Large intestine (tissue), 3 donors: ENCODE measurements at regions not wholly inside any gene's neighbourhood (a gene's known extent, or its start where the extent isn't known, plus 50 kb on each side); places are given as distances from the start of the nearest gene placed in this dataset.

Experiments used
- DNase-seq, 2 donors: peaks; one replicate each; pipeline versions ENCODE4 v3.0.0 to v3.0.0-alpha.2; 2013
- H3K27ac ChIP-seq: one replicate; pipeline ENCODE4 v1.5.1; 2013; ENCODE audit warnings: low read length
- H3K27me3 ChIP-seq: 2 replicates; pipeline ENCODE4 v1.6.1; 2013; ENCODE audit warnings: low read length; ENCODE audit not compliant: control insufficient read depth, insufficient read depth
- H3K36me3 ChIP-seq: 2 replicates; pipeline ENCODE4 v1.6.1; 2013; ENCODE audit warnings: low read length; ENCODE audit not compliant: control insufficient read depth, insufficient read depth
- H3K4me1 ChIP-seq: one replicate; pipeline ENCODE4 v1.6.1; 2013; ENCODE audit warnings: low read length; ENCODE audit not compliant: control insufficient read depth, insufficient read depth
- H3K4me3 ChIP-seq: one replicate; pipeline ENCODE4 v1.5.1; 2013; ENCODE audit warnings: low read length
- H3K9me3 ChIP-seq: one replicate; pipeline ENCODE4 v1.6.1; 2013; ENCODE audit warnings: mild to moderate bottlenecking, low read depth, low read length, moderate library complexity; ENCODE audit not compliant: control insufficient read depth
- WGBS: methylation state at CpG from one replicate; pipeline ENCODE4 v1.1.5; 2013; ENCODE audit warnings: low lambda C conversion rate; ENCODE audit not compliant: insufficient coverage; 5-methylcytosine and 5-hydroxymethylcytosine counted together

DNA sequence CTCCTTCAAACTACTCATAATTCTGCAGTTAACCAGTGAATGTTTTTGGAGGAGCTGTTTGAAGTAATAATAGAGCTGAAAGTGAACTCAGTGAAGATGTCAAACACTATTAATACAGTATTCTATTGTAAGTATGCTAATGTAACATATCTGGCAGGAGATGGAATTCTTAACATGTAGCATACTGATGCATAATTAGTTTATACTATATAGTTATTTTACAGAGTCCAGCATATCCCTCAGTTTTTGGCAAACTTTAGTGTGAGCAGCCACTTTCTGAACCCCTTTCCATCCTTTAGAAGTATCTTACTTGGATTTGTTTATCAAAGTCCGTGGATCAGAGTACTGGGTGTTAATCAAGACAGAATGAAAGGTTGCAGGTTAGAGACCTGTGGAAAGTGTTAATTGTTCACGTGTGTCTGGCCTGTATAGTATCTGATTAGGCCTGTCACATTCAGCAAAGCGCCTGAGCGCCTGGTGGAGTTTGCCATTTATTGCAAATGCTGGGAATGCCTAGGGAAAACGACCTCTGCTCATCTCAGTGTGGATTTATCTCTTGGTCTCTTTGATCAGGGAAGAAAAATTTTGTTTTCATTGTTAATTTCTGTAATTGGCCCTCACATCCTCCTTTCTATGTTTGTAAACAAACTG lies 251.7 kb upstream of the MAD2L1 start:
- Histone ChIP-seq H3K9me3 (no peaks in the 10 kb centered on the region), H3K27me3 (no peaks in the 10 kb centered on the region), H3K4me3 (no peak overlapping the region), H3K4me1 (no peaks in the 10 kb centered on the region), H3K36me3 (no peaks in the 10 kb centered on the region), H3K27ac (no peak overlapping the region)
- DNase-seq = no peak
- WGBS = no CpG with 5 or more reads among the region's 5 CpGs

DNA sequence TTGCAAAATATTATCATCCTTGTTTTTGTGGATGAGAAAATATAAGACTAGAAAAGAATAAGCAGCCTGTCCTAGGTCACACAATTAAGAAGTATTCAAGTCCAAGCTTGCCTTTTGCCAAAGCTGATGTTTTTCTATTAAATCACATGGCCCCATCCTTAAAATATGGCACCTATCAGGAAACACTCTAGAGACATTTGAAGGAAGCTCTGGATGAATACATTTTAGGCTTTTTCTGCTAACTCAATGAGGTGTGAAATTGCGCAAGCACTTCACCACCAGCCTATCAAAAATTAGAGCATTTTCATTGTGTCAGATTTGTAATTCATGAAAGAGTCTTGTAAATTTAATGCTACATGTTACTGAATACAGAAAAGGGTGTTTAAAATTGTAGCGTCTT lies 251.1 kb upstream of the MAD2L1 start:
- H3K27me3 ChIP-seq = no peaks in the 10 kb centered on the region
- H3K9me3 ChIP-seq = no peaks in the 10 kb centered on the region
- WGBS = 100% methylated on average over 1 of the region's 2 CpGs
- H3K36me3 ChIP-seq = no peaks in the 10 kb centered on the region
- H3K27ac ChIP-seq = no peak overlapping the region
- H3K4me3 ChIP-seq = no peak overlapping the region
- DNase-seq = no peak
- H3K4me1 ChIP-seq = no peaks in the 10 kb centered on the region

- Histone ChIP-seq H3K9me3 (no peaks in the 10 kb centered on the region), H3K4me3 (no peak overlapping the region), H3K4me1 (no peaks in the 10 kb centered on the region), H3K27ac (no peak overlapping the region), H3K27me3 (no peaks in the 10 kb centered on the region), H3K36me3 (no peaks in the 10 kb centered on the region)
- no CpG with 5 or more reads among the region's 1 CpG for WGBS
- DNase-seq = no peak
Observed at GRCh38 chr4:120316416-120316815, 249.8 kb upstream of the MAD2L1 start.

DNA sequence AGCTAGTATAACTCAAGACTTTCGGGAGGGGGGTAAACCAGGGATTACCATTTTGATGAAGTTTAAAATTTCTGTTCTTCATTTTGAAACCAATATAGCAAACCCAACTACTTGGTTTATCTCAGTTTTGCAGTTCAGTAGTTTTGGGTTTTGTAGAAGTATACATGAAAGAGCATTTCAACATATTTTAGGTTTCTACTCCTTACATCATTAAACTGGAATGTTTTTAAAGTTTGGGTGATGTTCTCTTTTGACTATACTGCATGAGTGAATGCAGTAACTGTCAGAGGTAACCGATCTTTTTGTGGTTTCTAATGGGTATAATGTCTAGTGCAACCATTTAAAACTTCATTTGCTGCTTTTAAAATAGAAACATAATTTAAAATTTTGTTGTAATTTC lies 248.3 kb upstream of the MAD2L1 start:
- DNase-seq = no peak
- H3K9me3 ChIP-seq = no peaks in the 10 kb centered on the region
- WGBS = 80% methylated on average over 1 of the region's 2 CpGs
- no peaks in the 10 kb centered on the region for H3K36me3 ChIP-seq
- H3K27me3 ChIP-seq = no peaks in the 10 kb centered on the region
- no peak overlapping the region for H3K4me3 ChIP-seq
- H3K4me1 ChIP-seq = no peaks in the 10 kb centered on the region
- H3K27ac ChIP-seq = no peak overlapping the region

DNA sequence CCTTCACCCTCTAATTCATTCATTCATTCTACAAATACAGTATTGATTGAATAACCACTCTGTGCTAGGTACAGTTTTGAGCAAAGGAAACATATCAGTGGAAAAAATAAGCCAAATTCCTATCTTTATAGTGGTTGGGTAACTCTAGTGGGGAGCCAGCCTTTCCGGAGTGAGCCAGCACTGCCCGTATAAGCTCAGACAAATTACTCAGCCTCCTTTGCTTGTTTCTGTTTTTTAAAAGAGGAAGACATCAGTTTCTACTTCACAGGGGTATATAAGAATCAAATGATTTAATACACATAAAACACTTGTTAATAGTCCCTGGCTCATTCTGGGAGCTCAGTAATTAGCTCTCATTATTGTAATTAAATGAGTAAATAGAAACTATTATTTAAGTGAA lies 238.2 kb upstream of the MAD2L1 start:
- H3K36me3 ChIP-seq = no peaks in the 10 kb centered on the region
- H3K4me3 ChIP-seq = no peak overlapping the region
- no peaks in the 10 kb centered on the region for H3K4me1 ChIP-seq
- H3K27ac ChIP-seq = no peak overlapping the region
- WGBS = no CpG with 5 or more reads among the region's 2 CpGs
- no peak for DNase-seq
- no peaks in the 10 kb centered on the region for H3K27me3 ChIP-seq
- H3K9me3 ChIP-seq = no peaks in the 10 kb centered on the region

DNA sequence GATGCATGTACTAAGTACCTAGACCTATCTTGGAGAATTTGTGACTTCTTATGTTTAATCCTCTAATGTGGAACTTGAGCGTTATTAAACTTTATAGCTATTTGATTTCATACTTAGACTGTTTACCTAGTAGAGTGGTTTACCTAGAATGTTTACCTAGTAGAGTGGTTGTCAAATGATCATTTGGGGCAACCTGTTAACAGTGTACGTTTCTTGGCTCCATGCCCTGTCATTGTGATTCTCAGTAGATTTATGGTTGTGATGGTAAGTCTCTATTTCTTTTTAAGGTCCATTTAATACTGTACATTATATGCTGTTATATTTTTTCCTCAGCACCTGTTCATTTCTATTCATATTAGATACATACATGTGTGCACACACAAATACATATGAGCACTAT lies 233.0 kb upstream of the MAD2L1 start:
- WGBS = no CpG with 5 or more reads among the region's 2 CpGs
- Histone ChIP-seq H3K4me1 (no peaks in the 10 kb centered on the region), H3K27me3 (no peaks in the 10 kb centered on the region), H3K4me3 (no peak overlapping the region), H3K9me3 (no peaks in the 10 kb centered on the region), H3K36me3 (no peaks in the 10 kb centered on the region), H3K27ac (no peak overlapping the region)
- DNase-seq = no peak

DNA sequence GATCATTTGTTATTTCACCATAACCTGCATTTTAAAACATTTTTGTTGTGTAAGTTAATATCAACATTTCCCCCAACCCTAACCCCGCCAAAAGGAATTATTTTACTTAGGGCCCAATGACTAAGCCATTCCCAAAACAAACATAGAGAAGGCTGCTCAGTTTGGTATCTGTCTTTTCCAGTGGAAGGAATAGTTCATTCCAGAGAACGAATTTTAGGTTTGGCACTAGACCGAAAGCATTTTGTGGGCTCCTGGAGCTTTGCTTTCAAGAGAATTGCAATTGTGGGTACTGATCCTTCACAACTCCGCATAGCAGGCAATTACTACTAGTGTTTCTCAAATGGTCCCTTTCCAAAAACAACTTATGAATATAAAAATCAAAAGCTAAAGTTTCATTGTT lies 226.7 kb upstream of the MAD2L1 start:
- H3K4me1 ChIP-seq = no peaks in the 10 kb centered on the region
- 83% methylated on average over 1 of the region's 4 CpGs for WGBS

DNA sequence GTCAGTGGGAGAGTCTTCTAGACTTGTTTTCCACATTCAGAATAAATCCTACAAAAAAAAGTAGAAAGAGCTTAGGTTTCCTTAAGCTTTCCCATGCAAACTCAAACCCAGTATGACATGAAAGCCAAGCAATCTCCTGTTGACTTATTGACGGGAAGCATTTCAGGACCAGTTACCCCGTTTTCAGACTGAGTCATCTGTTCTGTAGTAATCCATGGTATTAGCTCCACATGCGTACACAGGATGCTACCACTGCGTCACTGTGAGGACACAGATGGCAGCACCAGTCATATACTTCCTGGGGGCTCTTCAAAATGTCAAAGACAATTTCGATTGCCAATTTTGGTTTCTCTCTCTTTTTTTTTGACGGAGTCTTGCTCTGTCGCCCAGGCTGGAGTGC lies 224.9 kb upstream of the MAD2L1 start:
- DNase-seq = no peak
- Histone ChIP-seq H3K4me1 (no peaks in the 10 kb centered on the region), H3K4me3 (no peak overlapping the region), H3K9me3 (no peaks in the 10 kb centered on the region), H3K36me3 (no peaks in the 10 kb centered on the region), H3K27ac (no peak overlapping the region), H3K27me3 (no peaks in the 10 kb centered on the region)
- no CpG with 5 or more reads among the region's 7 CpGs for WGBS

More for the DNA sequence above, 226.7 kb upstream of the MAD2L1 start:
- no peaks in the 10 kb centered on the region for H3K36me3 ChIP-seq
- DNase-seq = no peak
- H3K9me3 ChIP-seq = no peaks in the 10 kb centered on the region
- H3K27ac ChIP-seq = no peak overlapping the region
- H3K27me3 ChIP-seq = no peaks in the 10 kb centered on the region
- H3K4me3 ChIP-seq = no peak overlapping the region

DNA sequence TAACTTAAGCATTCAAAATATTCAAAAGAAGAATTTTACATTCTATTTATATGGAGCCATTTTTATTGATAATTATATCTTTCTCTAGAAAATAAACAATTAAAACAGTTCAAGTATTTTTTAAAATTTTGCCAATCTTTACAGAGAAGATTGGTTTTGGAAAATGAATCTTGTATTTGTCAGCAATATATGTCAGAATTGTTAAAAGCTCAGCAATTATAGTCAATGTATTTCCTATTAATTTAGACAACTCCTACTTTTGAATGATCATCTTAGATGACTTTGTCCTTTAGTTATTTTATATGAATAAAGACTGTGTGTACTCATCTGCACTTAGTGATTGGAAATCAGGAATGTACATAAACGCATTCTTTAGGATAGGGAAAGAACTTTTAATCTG lies 223.9 kb upstream of the MAD2L1 start:
- H3K36me3 ChIP-seq = no peaks in the 10 kb centered on the region
- H3K9me3 ChIP-seq = no peaks in the 10 kb centered on the region
- no peak for DNase-seq
- H3K27ac ChIP-seq = no peak overlapping the region
- no peak overlapping the region for H3K4me3 ChIP-seq
- no peaks in the 10 kb centered on the region for H3K4me1 ChIP-seq
- no peaks in the 10 kb centered on the region for H3K27me3 ChIP-seq
- WGBS = 50% methylated on average over 1 of the region's 1 CpG

- no peaks in the 10 kb centered on the region for H3K27me3 ChIP-seq
- no peak overlapping the region for H3K27ac ChIP-seq
- H3K9me3 ChIP-seq = no peaks in the 10 kb centered on the region
- H3K4me3 ChIP-seq = no peak overlapping the region
- 60% methylated on average over 1 of the region's 2 CpGs for WGBS
- no peaks in the 10 kb centered on the region for H3K4me1 ChIP-seq
- H3K36me3 ChIP-seq = no peaks in the 10 kb centered on the region
- no peak for DNase-seq
Observed at GRCh38 chr4:120286813-120287212, 220.2 kb upstream of the MAD2L1 start.

- Histone ChIP-seq H3K27me3 (no peaks in the 10 kb centered on the region), H3K4me3 (no peak overlapping the region), H3K9me3 (no peaks in the 10 kb centered on the region), H3K36me3 (no peaks in the 10 kb centered on the region), H3K27ac (no peak overlapping the region), H3K4me1 (no peaks in the 10 kb centered on the region)
- DNase-seq = no peak
Observed at GRCh38 chr4:120281581-120281980, 214.9 kb upstream of the MAD2L1 start.
